Endothelial cell of umbilical vein (primary cell): ENCODE measurements at regions not wholly inside any gene's neighbourhood (a gene's known extent, or its start where the extent isn't known, plus 50 kb on each side); places are given as distances from the start of the nearest gene placed in this dataset.

Experiments used
- BruUV-seq: library from RNA; stranded (reverse); fragments of 400-500 nt; replicated peaks from 2 replicates; lab custom pipeline; 2021; lab: Mats Ljungman, UMichigan
- CTCF ChIA-PET: fragments of 300-600, 350-600 bp; sonication (Branson Sonifier 250); formaldehyde crosslinking; loops from one replicate; lab custom pipeline; 2021; ENCODE audit warnings: antibody characterized with exemption, inconsistent platforms; lab: Charles Lee
- POLR2A ChIA-PET: fragments of 300-600, 350-600 bp; sonication (Branson Sonifier 250); formaldehyde crosslinking; loops from one replicate; lab custom pipeline; 2021; ENCODE audit warnings: antibody characterized with exemption, inconsistent platforms; lab: Charles Lee
- DNase-seq: peaks from one replicate; pipeline ENCODE4 v3.0.0-alpha.2; 2011; ENCODE audit warnings: low read depth, low spot score
- FAIRE-seq: peaks from 2 replicates; lab custom pipeline; 2011; peaks lifted over from hg19 to GRCh38; lab: Jason Lieb, UNC
- H2AFZ ChIP-seq: 2 replicates; pipeline ENCODE4 v1.6.0; 2012; ENCODE audit warnings: low read depth, low read length, control low read depth, inconsistent platforms
- H3K27ac ChIP-seq: 2 replicates; pipeline ENCODE4 v1.5.1; 2011; ENCODE audit warnings: low read depth, mild to moderate bottlenecking, control low read depth, low read length, moderate library complexity; ENCODE audit not compliant: insufficient read depth
- H3K27me3 ChIP-seq, 2 experiments: 2 replicates each; pipeline versions ENCODE4 v1.6.0 to v1.6.1; 2011; ENCODE audit warnings: low read length in 2 of 2, mixed read lengths in 1 of 2; ENCODE audit not compliant: control insufficient read depth in 2 of 2, insufficient read depth in 2 of 2
- H3K36me3 ChIP-seq, 2 experiments: 2 replicates in 1 of 2; 3 replicates in 1 of 2; pipeline ENCODE4 v1.5.1; 2011; ENCODE audit warnings: low read length in 2 of 2, mild to moderate bottlenecking in 1 of 2, moderate library complexity in 1 of 2; ENCODE audit not compliant: control insufficient read depth in 2 of 2, insufficient read depth in 2 of 2; ENCODE audit errors: extremely low read depth in 1 of 2
- H3K4me1 ChIP-seq: 3 replicates; pipeline ENCODE4 v1.5.1; 2011; ENCODE audit warnings: mild to moderate bottlenecking, low read length; ENCODE audit not compliant: control insufficient read depth, insufficient read depth; ENCODE audit errors: extremely low read depth
- H3K4me2 ChIP-seq: 2 replicates; pipeline ENCODE4 v1.6.1; 2011; ENCODE audit warnings: low read length, control low read depth, mixed read lengths; ENCODE audit not compliant: insufficient read depth
- H3K4me3 ChIP-seq, 3 experiments: fragments of 200-600 bp in 1 of 3; sonication (generic), shearing (Covaris generic) in 1 of 3; replicated peaks in 1 of 3; 2 replicates each; pipeline ENCODE4 v1.5.1; 2011 to 2016; ENCODE audit warnings: control low read depth in 3 of 3, low read length in 3 of 3, mild to moderate bottlenecking in 2 of 3, inconsistent platforms in 1 of 3, low read depth in 1 of 3, moderate library complexity in 1 of 3; ENCODE audit not compliant: insufficient read depth in 1 of 3
- H3K79me2 ChIP-seq: 2 replicates; pipeline ENCODE4 v1.6.0; 2012; ENCODE audit warnings: low read length, inconsistent platforms; ENCODE audit not compliant: control insufficient read depth, insufficient read depth
- H3K9ac ChIP-seq: replicated peaks from 2 replicates; pipeline ENCODE3; 2011; ENCODE audit warnings: low read length, control low read depth; ENCODE audit not compliant: insufficient read depth; ENCODE audit errors: extremely low read depth
- H3K9me1 ChIP-seq: replicated peaks from 3 replicates; pipeline ENCODE4 v1.6.0; 2011; ENCODE audit warnings: mild to moderate bottlenecking, low read length; ENCODE audit not compliant: control insufficient read depth, insufficient read depth; ENCODE audit errors: extremely low read depth
- H3K9me3 ChIP-seq: replicated peaks from 2 replicates; pipeline ENCODE4 v1.5.1; 2012; ENCODE audit warnings: low read length, inconsistent platforms; ENCODE audit not compliant: control insufficient read depth, insufficient read depth
- H4K20me1 ChIP-seq: replicated peaks from 2 replicates; pipeline ENCODE3; 2011; ENCODE audit warnings: mild to moderate bottlenecking, low read length; ENCODE audit not compliant: control insufficient read depth, insufficient read depth; ENCODE audit errors: extremely low read depth
- CTCF ChIP-seq, 2 donors: IDR thresholded peaks; 1 replicate in 1 of 2; 2 replicates in 1 of 2; pipeline ENCODE4 v1.5.1; 2011; ENCODE audit warnings: low read length in 2 of 2, mild to moderate bottlenecking in 2 of 2, moderate library complexity in 2 of 2, control low read depth in 1 of 2, inconsistent platforms in 1 of 2, low read depth in 1 of 2; ENCODE audit not compliant: insufficient read depth in 1 of 2; ENCODE audit errors: extremely low read depth in 1 of 2
- EZH2 ChIP-seq: IDR thresholded peaks from 2 replicates; pipeline ENCODE4 v1.6.1; 2012; ENCODE audit warnings: borderline replicate concordance, low read depth, mild to moderate bottlenecking, moderate library complexity, low read length, inconsistent platforms; ENCODE audit not compliant: severe bottlenecking
- FOS ChIP-seq: IDR thresholded peaks from 2 replicates; pipeline ENCODE4 v1.6.1; 2011; ENCODE audit warnings: mild to moderate bottlenecking, low read length, moderate library complexity, borderline replicate concordance; ENCODE audit not compliant: insufficient read depth
- GATA2 ChIP-seq: IDR thresholded peaks from 2 replicates; pipeline ENCODE4 v1.7.0; 2011; ENCODE audit warnings: low read depth, mild to moderate bottlenecking, moderate library complexity, mixed read lengths, low read length; ENCODE audit not compliant: insufficient read length, insufficient read depth
- JUN ChIP-seq: IDR thresholded peaks from 2 replicates; pipeline ENCODE4 v1.6.1; 2011; ENCODE audit warnings: borderline replicate concordance, low read depth; ENCODE audit not compliant: insufficient read length, insufficient read depth
- MAX ChIP-seq: IDR thresholded peaks from 2 replicates; pipeline ENCODE4 v1.6.1; 2011; ENCODE audit not compliant: insufficient read depth, insufficient read length
- MYC ChIP-seq: IDR thresholded peaks from one replicate; pipeline ENCODE4 v1.6.1; 2011; ENCODE audit warnings: mild to moderate bottlenecking, low read depth, low read length
- POLR2A ChIP-seq: IDR thresholded peaks from 2 replicates; pipeline ENCODE4 v1.6.1; 2012; ENCODE audit warnings: low read depth, mild to moderate bottlenecking, control low read depth, low read length
- POLR2AphosphoS5 ChIP-seq: IDR thresholded peaks from 2 replicates; pipeline ENCODE4 v1.6.1; 2012; ENCODE audit warnings: low read depth, mild to moderate bottlenecking, control low read depth, low read length, moderate library complexity; ENCODE audit not compliant: insufficient read depth
- dilution Hi-C: fragments of 300-500 bp; cut with MboI; formaldehyde crosslinking; loops from one replicate; pipeline ENCODE4 v1.15.0; 2019; ENCODE audit warnings: low sequenced_read_pairs; ENCODE audit not compliant: extremely low pct_ligation_motif_present
- intact Hi-C: fragments of 100-400 bp; cut with micrococcal nuclease; formaldehyde crosslinking; loops from one replicate; pipeline ENCODE4 v1.10.0; 2022

- Histone ChIP-seq H3K9ac (no peak overlapping the region), H3K9me3 (no peaks in the 10 kb centered on the region), H3K4me2 (no peak overlapping the region), H3K27ac (no peak overlapping the region), H3K4me1 (no peaks in the 10 kb centered on the region), H3K36me3 (no peaks in the 10 kb centered on the region), H3K4me3 (no peak overlapping the region), H3K27me3 (no peaks in the 10 kb centered on the region), H2AFZ (no peak overlapping the region), H3K79me2 (no peaks in the 10 kb centered on the region), H4K20me1 (no peaks in the 10 kb centered on the region), H3K9me1 (no peaks in the 10 kb centered on the region)
- DNase-seq (no peak), FAIRE-seq (no peak)
- ChIA-PET CTCF (interaction anchor here (0.9 kb wide), 2 partner anchors 11 to 109 kb away, joined by 3 read pairs; partner anchors contain the start of gene MBNL1), POLR2A (no interaction called here)
- intact Hi-C loops (no loop called here), dilution Hi-C loops (no loop called here)
- TF ChIP-seq MAX: no peak
- TF ChIP-seq POLR2AphosphoS5: no peak
- TF ChIP-seq EZH2: no peak
- no peak for TF ChIP-seq POLR2A
- TF ChIP-seq MYC: no peak
- no peak for TF ChIP-seq JUN
- TF ChIP-seq FOS: no peak
- no peak for TF ChIP-seq GATA2
- BruUV-seq: no TSS peak
Measured at GRCh38 chr3:152159328-152159727, 109.4 kb upstream of the MBNL1 start.

GRCh38 chr3:152160350-152161011 is 108.2 kb upstream of the MBNL1 start:
- Histone ChIP-seq H4K20me1 (no peaks in the 10 kb centered on the region), H3K79me2 (no peaks in the 10 kb centered on the region), H3K9ac (no peak overlapping the region), H3K9me1 (no peaks in the 10 kb centered on the region), H3K27ac (no peak overlapping the region), H3K27me3 (no peaks in the 10 kb centered on the region), H2AFZ (no peak overlapping the region), H3K4me2 (no peak overlapping the region), H3K4me1 (no peaks in the 10 kb centered on the region), H3K9me3 (no peaks in the 10 kb centered on the region), H3K36me3 (no peaks in the 10 kb centered on the region), H3K4me3 (no peak overlapping the region)
- intact Hi-C loops: no loop called here
- CTCF ChIA-PET: interaction anchor here (1.1 kb wide), 1 partner anchor 11 kb away, joined by 3 read pairs; no protein-coding TSS in a partner anchor
- no TSS peak for BruUV-seq
- no peak for TF ChIP-seq POLR2AphosphoS5
- no peak for TF ChIP-seq POLR2A
- TF ChIP-seq MYC: no peak
- TF ChIP-seq FOS: no peak
- no peak for TF ChIP-seq CTCF (IDR thresholded peaks at IDR 0.05; ENCODE audit: extremely low read depth in 1 of 2, insufficient read depth in 1 of 2, low read depth in 1 of 2, low read length in 2 of 2)
- TF ChIP-seq MAX: no peak
- no peak for TF ChIP-seq GATA2
- no peak for TF ChIP-seq EZH2
- no peak for TF ChIP-seq JUN
- FAIRE-seq (no peak), DNase-seq (no peak)
- POLR2A ChIA-PET: no interaction called here
- dilution Hi-C loops: no loop called here
